ENCODE measurements at regions not wholly inside any gene's neighbourhood (a gene's known extent, or its start where the extent isn't known, plus 50 kb on each side); places are given as distances from the start of the nearest gene placed in this dataset.

GRCh38 chr1:189787201-189787600, 690.5 kb downstream of the BRINP3 start:
- TF ChIP-seq EZH2 (IDR thresholded peaks at IDR 0.05; ENCODE audit: borderline replicate concordance, insufficient read depth, low read length, poor library complexity, severe bottlenecking) = no peak
- no peak for TF ChIP-seq CTCF (IDR thresholded peaks at IDR 0.05; ENCODE audit: poor library complexity, severe bottlenecking)
- no peak for TF ChIP-seq POLR2AphosphoS5 (IDR thresholded peaks at IDR 0.05)
- no peak for TF ChIP-seq REST (IDR thresholded peaks at IDR 0.05; ENCODE audit: borderline replicate concordance)
- TF ChIP-seq RAD21 (conservative IDR thresholded peaks at IDR 0.05) = no peak
- TF ChIP-seq SMC3 (conservative IDR thresholded peaks at IDR 0.05; ENCODE audit: poor library complexity) = no peak
- no peak for TF ChIP-seq TAF1 (IDR thresholded peaks at IDR 0.05; ENCODE audit: low read depth)
- no peak for TF ChIP-seq EP300 (conservative IDR thresholded peaks at IDR 0.05; ENCODE audit: poor library complexity, severe bottlenecking)
- no peak for TF ChIP-seq MXI1 (conservative IDR thresholded peaks at IDR 0.05; ENCODE audit: poor library complexity, severe bottlenecking)
